Peyer's patch (tissue), 4 donors: ENCODE measurements at regions not wholly inside any gene's neighbourhood (a gene's known extent, or its start where the extent isn't known, plus 50 kb on each side); places are given as distances from the start of the nearest gene placed in this dataset.

Experiments used
- CTCF ChIP-seq, 6 experiments: fragments of 450-650 bp in 4 of 6; fragments of 200-600 bp in 2 of 6; sonication (generic) in 1 of 6; IDR thresholded peaks; one replicate each; pipeline ENCODE4 v1.5.1; 2017 to 2019; ENCODE audit warnings: antibody characterized with exemption in 6 of 6, mild to moderate bottlenecking in 3 of 6, moderate library complexity in 1 of 6
- POLR2A ChIP-seq, 2 donors: fragments of 450-650 bp; IDR thresholded peaks; one replicate each; pipeline ENCODE4 v1.5.1; 2017; ENCODE audit warnings: antibody characterized with exemption in 2 of 2, mild to moderate bottlenecking in 2 of 2, moderate library complexity in 2 of 2

GRCh38 chr9:119727988-119728387 lies 358.8 kb upstream of the BRINP1 start:
- no peak for TF ChIP-seq CTCF (IDR thresholded peaks at IDR 0.05)
- no peak for TF ChIP-seq POLR2A (IDR thresholded peaks at IDR 0.05)
